Stimulated activated CD8-positive, alpha-beta memory T cell treated with anti-CD3 and anti-CD28 coated beads, Interleukin-15, amount 100 ng/mL, for 24 hours (primary cell): ENCODE measurements at regions not wholly inside any gene's neighbourhood (a gene's known extent, or its start where the extent isn't known, plus 50 kb on each side); places are given as distances from the start of the nearest gene placed in this dataset.
"Not testable (repeated sequence)": the region's sequence is repeated elsewhere in the genome, so short reads cannot be mapped to it uniquely, and the experiment has no call there.

Experiments used
- DNase-seq: peaks from one replicate; pipeline ENCODE4 v3.0.0-alpha.2; 2020; ENCODE audit warnings: low read depth

DNA sequence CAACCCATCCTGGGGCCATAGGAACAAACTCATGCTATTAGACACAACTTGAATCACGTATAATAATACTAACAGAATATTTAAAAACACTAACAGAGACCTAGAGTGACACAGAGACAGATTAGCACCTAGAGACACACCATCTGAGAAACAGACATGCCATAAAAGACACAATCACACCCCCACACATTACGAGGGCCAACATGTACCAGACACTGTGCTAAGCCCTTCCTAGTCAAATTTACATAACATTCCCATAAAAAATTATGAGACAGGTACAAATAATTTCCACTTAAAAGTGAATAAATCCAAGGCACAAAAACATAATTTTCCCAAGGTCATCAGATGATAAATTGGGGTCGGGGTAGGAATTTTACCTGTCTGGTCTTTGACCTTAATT is 141.1 kb upstream of the PRSS16 start:
- DNase-seq = no peak

DNA sequence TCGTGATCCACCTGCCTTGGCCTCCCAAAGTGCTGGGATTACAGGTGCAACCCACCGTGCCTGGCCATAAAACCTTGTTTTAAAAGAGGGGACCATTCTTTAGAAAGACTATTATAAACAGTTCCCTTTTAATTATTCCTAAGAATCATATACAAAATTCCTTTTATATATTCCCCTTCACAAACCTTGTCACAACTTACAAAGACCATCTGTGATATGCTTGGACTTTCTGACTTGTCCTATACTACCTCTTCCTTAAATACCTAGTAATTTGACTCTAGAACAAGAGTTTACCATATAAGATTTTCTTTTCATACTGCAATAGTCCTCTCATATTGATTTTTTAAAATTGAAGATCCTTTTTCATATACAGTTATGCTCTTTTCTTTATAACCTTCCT is 135.8 kb upstream of the PRSS16 start:
- DNase-seq = no peak

DNA sequence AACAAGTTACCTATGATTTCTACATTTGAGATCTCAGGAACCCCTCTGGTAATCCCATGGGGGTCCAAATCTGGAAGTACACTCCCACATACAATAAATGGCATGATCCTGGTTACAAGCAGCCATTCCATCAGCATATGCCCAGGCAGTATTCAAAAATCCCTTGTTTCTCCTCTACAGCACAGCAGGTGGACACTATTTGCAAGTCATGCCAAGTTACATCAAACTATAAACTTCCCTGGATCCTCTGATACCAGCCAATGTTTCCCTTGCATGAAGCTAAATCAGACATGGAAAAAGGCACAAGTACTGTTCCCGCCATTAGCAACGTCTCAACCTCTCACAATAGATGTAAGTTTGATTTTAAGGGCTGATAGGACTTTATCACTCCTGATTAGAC is 134.5 kb upstream of the PRSS16 start:
- no peak for DNase-seq

DNA sequence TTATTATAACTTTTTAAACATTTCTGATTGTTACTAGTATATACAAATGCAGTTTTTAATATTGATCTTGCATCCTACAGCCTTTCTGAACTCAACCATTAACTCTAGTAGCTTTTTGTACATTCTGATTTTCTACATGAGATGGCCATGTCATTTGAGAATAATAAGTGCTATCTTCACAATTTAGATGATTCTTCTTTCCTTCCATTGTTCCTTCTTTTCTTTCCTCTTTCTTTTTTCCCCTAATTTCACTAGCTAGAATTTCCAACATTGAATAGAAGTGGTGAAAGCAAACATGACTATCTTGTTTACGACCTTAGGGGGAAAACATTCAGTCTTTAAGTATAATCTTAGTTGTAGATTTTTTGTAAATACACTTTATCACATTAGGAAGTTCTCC is 128.2 kb upstream of the PRSS16 start:
- DNase-seq = no peak

DNA sequence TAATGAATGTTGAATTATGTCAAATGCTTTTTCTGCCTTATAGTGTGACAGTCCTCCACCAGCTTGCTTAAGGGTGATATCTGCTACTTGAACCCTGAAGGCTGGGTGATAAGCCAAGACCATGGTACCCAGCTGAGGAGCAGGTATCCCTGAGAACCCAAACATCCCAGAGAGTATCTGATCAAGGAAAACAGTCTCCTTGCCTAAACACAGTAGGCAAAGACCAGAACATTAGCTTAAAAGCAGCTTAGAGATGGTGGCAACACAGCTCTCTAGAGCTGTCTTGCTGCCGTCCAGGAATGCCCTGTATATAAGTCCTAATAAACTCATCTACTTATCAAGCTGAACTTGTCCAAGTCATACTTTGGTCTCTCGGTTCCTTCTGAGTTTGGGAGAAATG is 127.7 kb upstream of the PRSS16 start:
- no peak for DNase-seq

DNA sequence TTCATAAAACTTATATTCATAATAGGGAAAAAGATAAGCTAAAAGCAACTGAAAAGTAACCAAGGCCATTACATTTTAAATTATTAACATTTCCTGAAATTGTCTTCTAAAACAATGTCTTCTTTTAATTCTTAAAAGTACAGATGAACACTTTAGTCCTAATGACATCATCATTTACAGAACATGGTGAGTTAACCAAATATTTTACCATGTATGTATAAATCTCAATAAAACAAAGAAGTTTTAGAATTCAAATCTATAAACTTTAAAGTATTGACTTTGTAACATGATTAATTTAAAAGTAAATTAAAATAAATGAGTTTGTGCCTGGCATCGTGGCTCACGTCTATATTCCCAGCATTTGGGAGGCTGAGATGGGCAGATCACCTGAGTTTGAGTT is 125.9 kb upstream of the PRSS16 start:
- no peak for DNase-seq

DNA sequence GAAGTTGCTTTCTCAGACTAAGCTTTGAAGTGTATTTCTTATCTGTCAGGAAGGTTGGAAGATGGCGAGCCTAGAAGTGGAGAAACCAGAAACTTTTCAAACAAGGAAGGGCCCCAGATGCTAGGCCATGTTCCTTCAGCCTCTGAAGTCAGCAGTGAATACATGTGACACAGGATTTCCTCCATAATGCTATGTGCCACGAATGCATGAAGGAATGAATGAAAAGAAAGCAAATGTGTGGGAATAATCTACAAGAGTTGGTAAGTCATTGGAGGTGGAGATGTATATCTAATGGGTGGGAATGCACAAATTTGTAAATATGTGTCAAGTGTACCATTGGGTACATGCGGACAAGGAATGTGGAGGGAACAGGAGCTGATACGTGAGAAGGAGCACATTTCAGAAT is 123.2 kb upstream of the PRSS16 start:
- DNase-seq = no peak

DNA sequence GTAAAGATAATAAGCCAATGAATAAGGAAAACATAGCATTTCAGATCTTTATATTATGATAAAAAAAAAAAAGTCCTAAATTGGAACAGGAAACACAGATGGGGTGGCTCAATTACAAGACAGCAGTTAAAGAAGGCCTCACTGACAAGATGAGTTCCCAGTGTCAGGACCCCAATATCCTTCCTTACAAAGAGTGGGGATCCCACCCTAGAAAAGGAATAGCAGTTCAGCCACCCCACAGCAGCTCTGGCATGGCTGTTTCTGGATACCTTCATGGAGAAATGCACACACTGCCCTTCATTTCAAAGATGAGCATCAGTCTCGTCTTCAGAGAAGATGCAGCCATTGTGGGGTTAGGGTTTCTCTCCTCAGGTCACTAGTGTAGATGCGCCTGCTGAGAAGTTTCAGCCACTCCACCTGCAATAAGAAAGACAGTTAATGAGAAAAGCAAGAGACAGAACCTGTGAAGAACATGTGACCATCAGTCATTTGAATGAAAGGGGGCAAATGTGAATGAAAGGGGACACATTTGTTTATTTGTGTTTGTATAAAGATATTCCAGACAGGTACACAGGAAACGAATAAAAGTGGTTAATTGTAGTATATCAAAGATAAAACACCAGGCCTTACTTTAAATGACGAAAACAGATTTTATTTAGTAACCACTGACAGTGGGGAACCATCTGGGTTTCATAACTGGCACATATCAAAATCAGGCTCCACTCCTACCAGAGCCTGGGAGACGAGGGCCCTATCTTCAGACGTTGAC is 121.3 kb upstream of the PRSS16 start:
- DNase-seq = no peak

DNA sequence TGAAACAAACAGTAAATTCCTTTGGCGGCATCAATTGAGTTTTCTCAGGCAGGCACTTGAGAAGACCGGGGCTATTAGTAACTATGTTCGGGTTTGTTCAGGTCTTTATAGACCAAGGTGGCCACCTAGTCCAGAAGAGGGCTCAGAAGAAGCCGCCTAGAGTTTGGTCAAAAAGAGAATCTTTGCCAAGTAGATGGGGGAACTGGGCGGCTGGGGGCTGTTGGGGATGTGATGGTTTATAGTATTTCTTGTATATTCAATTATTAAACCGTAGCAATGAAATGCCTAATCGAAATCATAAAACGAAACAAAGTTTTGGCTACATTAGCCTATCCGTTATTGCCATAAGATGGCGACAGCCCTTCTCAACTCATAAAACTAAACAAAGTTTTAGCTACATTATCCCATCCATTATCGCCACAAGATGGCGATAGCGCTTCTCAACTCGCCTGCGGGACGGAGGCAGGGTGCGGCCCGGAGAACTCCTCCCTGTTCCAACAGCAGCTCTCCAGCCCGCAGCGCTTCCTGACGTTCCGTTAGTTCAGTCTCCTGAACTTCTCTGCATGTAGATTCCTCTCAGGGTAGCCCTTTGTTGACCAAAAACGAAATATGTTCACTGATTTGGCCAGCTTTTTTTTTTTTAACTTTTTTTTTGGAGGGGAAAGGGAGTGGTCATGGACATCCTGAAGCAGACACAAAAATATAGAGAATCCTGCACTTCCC is 120.5 kb upstream of the PRSS16 start:
- no peak for DNase-seq

DNA sequence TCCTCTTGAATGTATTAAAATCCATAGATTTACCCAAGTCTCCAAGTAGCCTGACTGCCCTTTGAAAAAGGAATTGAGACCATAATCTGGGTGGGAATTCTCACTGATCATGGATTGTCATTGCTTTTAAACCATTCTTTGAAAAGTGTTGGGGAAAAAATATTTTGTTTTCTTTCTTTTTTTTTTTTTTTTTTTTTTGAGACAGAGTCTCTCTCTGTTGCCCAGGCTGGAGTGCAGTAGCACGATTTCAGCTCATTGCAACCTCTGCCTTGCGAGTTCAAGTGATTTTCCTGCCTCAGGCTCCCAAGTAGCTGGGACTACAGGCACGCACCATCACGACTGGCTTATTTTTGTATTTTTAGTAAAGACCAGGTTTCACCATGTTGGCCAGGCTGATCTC is 119.6 kb upstream of the PRSS16 start:
- not testable (repeated sequence) for DNase-seq

DNA sequence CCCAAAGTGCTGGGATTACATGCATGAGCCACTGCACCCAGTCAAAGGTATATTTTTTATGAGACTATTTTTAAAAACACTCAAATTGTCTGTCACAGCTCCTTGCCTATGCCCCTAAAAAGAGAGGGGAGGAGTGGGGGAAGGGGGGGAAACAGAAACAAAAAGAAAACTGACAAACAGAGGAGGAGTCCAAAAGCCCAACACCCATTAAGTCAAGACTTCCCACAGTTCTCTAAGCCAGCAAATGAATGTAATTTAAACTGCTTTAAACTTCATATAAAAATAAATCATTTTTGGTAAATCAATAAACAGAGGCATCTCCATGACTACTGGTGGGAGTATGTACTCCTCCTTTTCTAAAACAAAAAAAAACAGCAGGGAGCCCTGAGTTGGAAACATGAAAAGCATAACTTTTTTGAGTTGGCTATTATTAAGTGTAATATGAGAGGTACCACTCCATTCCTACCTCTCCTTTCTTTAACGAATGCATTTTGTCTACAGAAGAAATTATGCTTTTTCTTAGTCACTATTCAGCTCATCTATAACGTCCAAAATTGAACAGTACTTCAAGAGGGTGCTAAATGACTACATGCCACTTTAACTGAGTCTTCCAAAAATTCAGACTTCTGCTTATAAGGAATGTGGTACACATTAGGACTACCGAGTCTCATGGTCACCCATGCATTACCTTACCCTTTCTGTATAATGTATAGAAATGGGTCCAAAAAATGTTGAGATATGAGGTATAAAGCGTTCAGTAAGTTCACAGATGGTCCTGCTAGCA is 119.0 kb upstream of the PRSS16 start:
- no peak for DNase-seq

DNA sequence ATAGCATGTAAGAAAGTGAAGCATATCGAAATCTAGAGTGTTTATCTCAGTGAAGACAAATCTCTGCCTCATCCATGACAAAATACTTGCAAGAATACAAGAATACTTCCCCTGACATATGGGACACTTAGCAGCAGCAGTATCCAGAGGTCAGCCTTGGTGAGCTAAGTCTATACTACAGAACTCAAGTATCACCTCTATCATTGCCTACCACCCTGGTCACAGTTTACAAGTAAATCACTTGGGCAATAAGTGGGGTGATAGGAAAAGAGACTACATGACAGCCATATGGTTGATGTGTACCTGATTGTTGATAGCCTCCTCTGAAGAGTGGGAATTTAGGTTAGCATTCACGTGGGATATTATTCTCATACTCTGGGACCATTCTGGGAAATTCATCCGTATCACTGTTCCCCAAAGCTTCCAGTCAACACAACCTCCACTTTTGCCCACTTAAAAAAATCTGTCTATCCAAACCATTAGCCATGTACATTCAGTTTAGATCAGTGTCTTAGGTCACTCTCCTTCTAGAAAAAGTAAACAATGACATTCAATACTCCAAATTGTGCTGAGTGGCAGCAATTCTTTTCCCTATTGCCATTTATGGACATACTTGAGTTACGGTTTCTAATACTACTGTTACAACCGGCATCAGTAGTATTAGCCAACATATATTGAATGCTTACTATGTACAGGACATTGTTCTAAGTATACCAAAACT is 118.2 kb upstream of the PRSS16 start:
- no peak for DNase-seq

DNA sequence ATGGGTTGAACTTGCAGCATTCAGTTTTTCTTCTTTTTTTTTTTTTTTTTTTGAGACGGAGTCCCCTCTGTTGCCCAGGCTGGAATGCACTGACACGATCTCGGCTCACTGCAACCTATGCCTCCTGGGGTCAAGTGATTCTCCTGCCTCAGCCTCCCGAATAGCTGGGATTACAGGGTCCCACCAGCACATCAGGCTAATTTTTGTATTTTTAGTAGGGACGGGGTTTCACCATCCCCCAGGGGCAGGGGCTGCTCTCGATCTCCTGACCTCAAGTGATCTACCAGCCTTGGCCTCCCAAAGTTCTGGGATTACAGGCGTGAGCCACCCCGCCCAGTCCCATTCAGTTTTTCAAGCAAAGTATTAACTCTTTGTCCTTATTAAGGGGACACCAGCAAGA is 117.6 kb upstream of the PRSS16 start:
- DNase-seq = no peak

DNA sequence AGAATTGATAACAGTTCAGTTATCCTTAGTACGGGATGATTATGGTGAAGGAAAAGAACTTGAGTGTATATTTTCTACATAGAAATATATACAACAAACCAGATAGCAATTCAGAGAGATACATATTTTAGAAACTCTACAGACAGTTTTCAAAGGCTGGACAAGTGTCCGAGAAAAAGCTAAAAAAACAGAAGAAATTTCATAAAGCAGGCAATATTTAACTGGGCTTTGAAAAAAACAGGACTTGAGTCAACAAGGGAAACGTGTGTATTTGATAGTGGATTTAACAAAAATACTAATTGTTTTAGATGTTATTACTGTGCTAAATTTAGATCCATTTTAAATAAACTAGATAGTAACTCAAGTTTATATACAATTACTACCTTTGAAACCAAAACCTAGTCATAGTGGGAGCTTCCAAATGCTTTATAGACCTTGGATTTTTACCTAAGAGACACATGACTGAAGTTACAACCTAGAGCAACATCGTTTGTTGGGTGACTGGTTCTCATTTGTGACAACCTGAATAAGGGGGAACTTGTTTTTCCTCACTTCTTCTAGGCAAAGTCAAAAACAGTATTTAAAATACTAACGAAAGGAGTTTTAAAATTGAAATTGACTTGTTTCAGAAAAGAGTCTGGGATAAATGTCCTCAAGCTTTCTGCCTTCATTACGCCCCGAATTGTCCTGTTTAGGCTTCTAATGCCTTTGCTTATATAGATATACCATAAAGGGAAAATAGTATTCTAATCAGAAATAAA is 116.7 kb upstream of the PRSS16 start:
- no peak for DNase-seq

DNA sequence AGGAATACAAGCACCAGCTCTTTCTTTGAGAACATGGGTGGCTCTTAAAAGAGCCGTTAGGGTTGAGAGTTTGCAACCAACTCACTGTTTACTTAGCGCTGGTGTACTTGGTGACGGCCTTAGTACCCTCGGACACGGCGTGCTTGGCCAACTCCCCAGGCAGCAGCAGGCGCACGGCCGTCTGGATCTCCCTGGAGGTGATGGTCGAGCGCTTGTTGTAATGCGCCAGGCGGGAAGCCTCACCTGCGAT is 115.3 kb upstream of the PRSS16 start:
- not testable (repeated sequence) for DNase-seq

DNA sequence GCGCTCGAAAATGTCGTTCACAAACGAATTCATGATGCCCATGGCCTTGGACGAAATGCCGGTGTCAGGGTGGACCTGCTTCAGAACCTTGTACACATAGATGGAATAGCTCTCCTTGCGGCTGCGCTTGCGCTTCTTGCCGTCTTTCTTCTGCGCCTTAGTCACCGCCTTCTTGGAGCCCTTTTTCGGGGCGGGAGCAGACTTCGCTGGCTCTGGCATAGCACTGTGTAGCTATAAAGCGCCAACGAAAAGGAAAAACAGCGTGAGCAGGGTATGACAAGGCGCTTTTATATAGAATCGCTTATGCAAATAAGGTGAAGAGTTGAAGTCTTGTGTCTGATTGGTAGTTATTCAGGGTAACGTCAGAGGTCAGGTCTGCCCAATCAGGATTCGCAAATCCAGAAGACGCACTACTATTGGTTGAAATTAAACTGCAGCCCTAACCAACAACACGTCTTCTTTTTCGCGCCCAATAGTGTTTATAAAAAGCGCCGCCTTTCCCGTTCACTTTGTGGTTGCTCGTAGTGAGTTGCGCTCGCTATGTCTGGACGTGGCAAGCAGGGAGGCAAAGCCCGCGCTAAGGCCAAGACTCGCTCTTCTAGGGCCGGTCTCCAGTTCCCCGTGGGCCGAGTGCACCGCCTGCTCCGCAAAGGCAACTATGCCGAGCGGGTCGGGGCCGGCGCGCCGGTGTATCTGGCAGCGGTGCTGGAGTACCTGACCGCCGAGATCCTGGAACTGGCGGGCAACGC is 114.8 kb upstream of the PRSS16 start:
- DNase-seq = peak; percentile 59

DNA sequence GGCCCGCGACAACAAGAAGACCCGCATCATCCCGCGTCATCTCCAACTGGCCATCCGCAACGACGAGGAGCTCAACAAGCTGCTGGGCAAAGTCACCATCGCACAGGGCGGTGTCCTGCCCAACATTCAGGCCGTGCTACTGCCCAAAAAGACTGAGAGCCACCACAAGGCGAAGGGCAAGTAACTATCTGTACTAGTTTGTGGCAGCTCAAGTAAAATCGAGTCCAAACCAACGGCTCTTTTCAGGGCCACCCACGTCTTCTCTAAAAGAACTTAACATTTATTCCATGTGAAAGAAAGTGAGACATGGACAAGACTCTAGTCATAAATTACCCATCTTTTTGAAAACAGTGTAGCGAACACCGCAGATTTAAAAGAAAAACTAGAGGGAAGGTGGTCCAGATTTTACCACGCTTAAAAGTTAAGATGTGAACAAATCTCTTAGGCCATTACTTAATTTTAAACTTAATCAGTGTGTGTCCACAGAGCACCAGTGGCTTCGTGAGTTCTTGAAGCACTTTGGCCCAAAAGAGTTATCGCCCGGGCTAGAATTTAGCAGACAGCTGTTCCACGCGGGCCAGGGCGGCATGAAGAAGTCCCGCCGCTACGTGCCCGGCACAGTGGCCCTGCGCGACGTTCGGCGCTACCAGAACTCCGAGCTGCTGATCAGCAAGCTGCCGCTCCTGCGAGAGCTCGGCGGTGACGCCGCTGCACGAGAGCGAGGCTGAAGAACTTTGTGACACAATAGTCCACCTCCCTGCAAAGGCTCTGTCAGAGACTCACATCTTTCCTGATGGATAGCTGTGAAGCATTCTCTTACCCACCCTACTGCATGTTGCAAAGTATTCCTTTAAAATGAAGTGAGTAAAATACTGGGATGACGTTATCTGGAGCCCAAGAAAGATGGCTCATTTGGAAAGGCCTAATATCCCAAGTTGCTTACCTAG is 113.9 kb upstream of the PRSS16 start:
- DNase-seq = no peak

DNA sequence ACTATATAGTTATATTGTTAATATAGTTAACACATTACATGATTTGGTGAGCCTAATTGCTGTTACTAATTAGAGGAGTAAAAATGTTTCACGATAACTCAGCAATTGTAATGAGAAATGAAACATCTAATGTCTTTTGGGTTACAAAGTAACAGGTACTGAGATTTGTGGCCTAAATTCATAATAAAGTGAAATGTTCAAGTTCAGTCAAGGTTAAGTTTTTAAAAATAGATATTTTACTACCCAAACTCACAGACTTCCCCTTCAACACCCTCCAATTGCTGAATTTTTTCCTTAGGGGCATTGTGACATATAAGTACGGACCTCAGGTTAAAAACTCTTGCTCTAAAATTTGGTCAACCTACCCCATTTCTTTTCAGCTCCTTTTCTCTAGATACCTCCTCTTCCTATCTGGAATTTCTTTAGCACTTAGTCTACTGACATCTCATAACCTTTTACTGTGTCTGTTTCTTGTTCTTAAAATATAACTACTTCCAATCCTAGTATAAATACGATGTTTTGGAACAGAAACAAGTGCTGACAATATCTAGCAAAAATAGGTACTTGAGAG is 112.3 kb upstream of the PRSS16 start:
- no peak for DNase-seq

DNA sequence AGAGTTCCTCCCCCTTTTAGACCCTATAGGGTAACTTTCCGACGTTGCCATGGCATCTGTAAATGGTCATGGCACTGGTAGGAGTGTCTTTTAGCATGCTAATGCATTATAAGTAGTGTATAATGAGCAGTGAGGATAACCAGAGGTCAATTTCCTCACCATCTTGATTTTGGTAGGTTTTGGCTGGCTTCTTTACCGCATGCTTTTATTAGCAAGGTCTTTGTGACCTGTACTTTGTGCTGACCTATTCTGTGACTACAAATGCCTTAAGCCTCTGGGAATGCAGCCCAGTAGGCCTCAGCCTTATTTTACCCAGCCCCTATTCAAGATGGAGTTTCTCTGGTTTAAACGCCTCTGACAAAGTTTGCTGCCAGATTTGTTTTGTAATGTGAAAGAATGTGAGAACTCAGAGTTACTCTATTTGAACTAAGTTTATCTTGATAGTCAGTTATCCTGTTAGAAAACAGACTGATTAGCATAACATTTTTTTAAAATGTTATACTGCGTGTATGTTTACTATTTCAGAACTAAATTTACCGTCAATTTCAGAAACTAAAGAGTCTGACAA is 111.3 kb upstream of the PRSS16 start:
- no peak for DNase-seq
